ENCODE measurements at regions not wholly inside any gene's neighbourhood (a gene's known extent, or its start where the extent isn't known, plus 50 kb on each side); places are given as distances from the start of the nearest gene placed in this dataset.

- Mint-ChIP-seq H3K9me3 (no peaks in the 10 kb centered on the region), H3K36me3 (no peaks in the 10 kb centered on the region), H3K27ac (no peak overlapping the region)
- no peak for ATAC-seq
- no peak for DNase-seq (ENCODE audit: low spot score in 2 of 2)
These were observed 95.6 kb downstream of the NDFIP1 start for GRCh38 chr5:142204219-142204618.

Data from activated naive CD4-positive, alpha-beta T cell treated with anti-CD3 and anti-CD28 coated beads, Interleukin-2, amount 50 U/mL, for 72 hours (primary cell).